GM19395 (cell line): ENCODE measurements at regions not wholly inside any gene's neighbourhood (a gene's known extent, or its start where the extent isn't known, plus 50 kb on each side); places are given as distances from the start of the nearest gene placed in this dataset.

Source experiments
- ATAC-seq: cut with Tn5 transposase; IDR thresholded peaks from one replicate; pipeline ENCODE4 v1.9.1; 2021; ENCODE audit warnings: mild to moderate bottlenecking, moderate library complexity; ENCODE audit not compliant: unreplicated experiment

DNA sequence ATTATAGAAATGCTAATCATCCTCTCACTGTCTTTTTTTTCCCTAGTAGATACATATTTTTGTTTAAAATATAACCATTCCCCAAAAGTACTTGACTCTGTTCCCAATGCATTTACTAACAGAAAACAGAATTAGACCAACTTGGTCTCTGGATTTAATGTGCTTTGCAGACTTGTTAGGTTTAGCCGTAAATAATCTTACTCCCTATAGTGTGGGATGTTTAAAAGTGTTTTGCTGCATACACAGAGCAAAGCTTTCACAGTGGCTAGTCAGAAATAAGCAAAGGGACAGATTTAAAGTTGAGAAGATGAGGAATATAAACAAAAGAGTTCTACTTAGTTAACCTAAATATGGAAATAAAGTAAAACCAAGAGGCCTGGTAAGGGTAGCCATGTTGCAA lies 527.5 kb downstream of the HDGFL1 start:
- no peak for ATAC-seq

DNA sequence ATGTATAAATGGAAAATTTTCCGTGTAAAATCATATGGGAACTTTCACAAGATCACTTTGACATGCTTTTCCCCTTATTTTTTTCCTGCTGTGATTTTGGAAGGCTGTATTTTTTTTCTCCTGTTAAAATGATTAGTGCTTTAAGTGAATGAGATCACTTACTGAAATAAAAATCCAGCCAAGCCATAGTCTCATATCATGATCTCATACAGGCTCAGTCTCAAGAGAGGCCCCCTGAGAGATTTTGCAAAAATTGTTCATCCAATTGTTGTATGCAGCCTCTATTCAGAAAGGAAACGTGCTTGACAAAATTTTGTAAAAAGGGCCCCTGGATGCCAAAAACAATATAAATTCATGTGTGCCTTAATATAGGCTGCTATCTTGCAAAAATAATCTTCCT lies 528.2 kb downstream of the HDGFL1 start:
- ATAC-seq: no peak

DNA sequence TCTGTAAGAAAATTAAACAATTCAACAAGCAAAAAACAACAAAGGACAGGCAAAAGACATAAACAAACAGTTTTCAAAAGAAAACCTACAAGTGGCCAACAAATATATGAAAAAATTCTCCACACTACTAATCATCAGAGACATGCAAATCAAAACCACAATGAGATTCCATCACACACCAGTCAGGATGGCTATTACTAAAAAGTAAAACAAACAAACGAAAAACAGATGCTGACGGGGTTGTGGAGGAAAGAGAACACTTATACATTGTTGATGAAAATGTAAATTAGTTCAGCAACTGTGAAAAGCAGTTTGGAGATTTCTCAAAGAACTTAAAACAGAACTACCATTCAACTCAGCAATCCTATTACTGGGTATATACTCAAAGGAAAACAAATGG lies 537.6 kb downstream of the HDGFL1 start:
- no peak for ATAC-seq

DNA sequence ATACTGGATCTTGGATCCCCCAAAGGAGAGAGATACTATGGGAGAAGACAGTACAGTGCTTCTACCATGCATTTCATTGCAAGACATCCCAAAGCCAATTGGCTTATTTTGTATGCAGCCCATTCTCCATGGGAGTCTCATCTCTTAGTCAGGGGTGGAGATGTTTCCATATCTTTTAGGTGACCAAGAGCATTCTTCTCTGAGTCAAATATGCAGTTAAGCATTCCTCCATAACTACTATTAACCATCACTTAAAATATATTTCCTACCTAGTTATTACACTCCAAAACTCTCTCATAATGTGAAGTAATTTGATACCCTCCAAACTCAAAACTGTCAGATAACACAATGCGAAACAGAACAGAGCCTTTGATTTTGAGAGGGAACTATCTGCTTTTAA lies 542.6 kb downstream of the HDGFL1 start:
- ATAC-seq: no peak

DNA sequence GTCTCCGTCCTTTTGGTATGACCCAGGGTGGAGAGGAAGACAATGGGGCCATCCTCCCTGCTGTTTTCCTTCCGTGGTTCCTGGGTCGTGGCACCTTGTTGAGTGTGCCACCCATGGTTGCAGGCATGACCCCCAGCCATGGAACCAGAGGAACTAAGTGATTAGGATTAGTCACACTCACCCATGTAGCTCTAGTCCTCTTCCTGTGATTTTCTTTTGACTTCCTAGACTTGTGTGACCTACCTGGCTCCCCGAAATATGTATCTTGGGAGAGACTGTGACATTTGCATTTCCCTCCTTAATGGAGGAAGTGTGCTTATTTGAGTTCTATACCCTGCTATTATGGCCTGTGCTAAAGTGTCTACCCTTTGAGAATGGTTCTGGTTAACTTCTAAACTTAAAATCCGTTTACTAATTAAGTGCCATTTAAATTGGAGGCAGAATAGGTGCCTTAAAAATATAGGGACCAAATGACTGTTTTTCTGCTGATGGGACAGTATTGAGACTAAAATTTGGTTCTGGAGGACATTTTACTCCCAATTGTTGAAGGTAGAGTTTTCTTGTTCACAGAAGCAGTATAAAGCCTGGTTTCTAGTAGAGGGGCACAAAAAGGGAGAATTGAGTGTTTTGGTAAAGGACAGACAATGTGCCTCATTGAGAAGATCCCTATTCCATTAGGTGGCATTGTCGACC lies 545.6 kb downstream of the HDGFL1 start:
- ATAC-seq: no peak

DNA sequence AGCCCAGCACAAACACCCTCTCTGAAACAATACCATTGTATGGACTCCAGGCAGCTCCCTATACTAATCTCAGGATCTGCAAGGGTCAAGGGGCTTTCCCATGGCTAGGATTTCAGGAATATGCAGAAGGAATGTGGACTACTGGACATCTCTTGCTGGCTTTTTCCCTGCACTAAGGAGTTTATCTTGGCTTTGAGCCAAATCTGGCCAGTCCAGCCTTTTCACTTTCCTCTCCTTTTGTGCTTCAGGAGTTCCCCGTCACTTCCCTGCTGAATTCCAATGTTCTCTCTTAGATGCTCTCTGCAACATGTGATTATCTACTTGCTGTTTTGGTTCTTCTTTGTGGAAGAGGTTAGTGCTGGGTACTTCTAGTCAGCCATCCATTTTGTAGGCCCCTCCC lies 568.2 kb downstream of the HDGFL1 start:
- ATAC-seq: no peak

- no peak for ATAC-seq
These were observed 571.5 kb downstream of the HDGFL1 start for GRCh38 chr6:23140871-23141270.

DNA sequence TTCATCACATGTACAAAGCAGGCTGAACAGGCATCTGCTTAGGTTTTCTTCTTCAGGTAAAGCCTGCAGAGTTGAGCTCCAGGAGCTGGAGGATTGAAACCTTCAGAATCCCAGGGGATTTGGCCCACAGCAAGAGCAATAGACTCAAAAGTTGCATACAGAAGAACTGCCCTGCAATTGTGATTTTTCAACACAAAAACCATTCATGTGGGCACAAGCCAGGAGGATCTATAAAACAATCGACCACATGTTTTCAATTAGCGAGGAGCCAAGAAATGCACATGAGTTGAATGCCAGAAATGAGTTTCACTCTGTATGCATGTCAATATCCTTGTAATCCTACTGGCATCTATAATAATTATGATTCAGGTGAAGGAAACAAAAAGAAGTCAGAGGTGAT lies 576.4 kb downstream of the HDGFL1 start:
- no peak for ATAC-seq

DNA sequence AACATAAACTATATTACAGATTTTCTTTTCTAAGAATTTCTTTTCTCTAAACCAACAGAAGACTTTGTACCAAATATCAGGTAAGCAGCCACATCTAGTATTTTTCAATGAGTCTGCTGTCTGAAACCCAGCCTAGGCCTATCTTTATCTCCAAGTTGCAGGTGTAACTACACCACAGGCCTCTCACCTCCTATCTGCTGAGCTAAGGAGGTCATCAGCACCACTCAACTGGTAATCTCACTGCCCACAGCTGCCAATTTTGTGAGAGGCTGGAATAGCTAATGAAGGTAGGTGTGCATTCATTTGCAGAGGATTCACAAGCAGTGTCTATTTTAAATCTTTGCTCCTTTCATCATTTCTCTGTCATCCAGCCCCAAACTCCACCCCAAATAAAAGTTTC lies 584.8 kb downstream of the HDGFL1 start:
- ATAC-seq: no peak

- ATAC-seq: no peak
These were observed 600.7 kb downstream of the HDGFL1 start for GRCh38 chr6:23170049-23170448.

DNA sequence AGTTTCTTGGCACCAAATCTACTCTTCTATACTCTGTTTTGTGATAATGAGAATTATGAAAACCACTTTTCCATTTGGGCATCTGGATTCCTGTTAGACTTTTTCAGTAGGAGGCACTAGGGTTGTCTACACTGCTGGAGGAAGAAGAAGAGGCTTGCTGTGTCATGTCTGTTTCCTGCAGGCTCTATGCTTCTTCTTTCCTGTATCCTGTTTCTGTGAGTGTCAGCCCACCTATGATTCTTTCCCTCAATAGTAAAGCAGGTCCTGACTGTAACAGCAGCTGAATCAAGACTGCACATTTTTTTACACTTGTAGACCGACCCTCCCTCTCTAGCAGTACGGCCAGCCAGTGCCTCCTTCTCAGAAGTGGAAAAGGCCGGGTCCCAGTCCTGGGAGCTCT lies 603.9 kb downstream of the HDGFL1 start:
- ATAC-seq: no peak

DNA sequence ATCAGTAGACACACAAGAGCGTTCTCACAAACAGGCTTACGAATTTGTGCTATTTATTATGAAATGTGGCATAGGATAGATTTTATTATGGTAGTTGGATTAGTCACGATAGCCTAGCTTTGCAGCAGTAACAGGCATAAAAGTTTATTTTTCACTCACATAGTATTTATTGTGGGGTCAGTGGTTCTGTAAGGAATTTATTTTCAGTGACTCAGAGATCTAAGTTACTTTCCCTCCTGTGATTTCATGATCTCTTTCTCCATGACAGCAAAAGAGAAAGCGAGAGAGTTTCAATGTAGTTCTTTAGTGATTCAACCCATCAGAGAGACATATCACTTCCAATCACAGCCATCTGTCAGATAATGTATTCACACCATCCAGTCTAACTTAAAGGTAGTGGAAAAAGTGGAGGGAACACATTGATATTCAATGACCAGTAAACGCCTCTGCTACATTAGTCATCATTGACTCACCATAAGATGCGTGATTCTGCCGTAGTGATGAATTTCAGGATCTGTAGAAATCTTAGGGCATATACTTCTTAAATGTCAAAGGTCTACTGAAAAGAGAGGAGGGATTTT lies 605.5 kb downstream of the HDGFL1 start:
- no peak for ATAC-seq

DNA sequence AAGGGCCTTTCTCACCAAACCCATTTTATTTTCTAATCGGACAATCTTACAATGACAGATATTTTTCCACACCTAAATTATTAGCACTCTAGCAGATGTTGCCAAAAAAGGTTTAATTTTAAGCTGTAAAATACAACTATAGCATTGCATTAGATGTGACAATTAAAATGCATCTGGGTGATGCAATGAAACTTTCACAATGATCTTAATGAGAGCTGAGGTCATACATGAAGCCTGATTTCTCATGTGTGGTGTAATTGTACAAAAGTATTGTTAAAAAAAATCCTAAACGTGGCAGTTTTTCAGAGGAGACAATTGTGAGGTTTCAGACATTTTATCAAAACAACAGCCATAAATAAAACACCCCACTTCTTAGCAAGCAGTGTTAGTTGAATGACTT lies 606.0 kb downstream of the HDGFL1 start:
- ATAC-seq: no peak

DNA sequence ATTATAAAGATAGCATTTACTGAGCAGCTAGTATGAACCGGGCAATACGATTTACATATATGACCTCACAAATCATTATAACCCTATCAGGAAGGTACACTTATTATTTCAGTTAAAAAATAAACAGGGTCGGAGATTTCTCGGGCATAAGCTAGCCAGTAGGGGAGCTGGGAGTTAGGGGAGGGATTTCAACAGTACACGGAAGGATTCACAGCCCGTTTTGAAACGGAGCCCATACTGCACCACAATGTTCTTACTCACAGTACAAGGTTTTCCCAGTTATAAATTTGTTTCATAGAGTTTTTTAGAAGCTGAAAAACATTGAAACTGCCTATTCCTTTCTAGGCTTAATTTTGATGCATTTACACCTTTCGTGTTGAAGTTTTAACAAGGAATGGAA lies 607.1 kb downstream of the HDGFL1 start:
- no peak for ATAC-seq

DNA sequence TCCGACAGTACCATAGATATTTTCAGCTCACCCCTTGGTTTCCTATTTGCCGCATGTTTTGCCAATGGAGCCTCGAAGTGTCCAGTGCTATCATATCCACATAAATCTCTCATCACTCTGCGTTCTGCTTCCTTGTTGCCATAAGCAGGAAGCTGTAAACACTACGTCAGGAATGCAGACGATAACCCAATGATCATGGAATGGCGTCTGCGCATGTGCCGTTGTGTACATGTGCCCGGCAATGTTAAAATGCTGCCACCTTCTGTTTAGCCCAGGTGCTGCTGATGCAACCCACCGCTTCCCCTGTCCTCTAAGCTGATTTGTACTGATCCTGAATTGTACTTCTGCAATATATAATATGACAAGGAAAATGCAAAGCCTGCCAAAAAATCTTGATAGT lies 607.5 kb downstream of the HDGFL1 start:
- no peak for ATAC-seq

GRCh38 chr6:23177806-23178205 lies 608.4 kb downstream of the HDGFL1 start:
- no peak for ATAC-seq

DNA sequence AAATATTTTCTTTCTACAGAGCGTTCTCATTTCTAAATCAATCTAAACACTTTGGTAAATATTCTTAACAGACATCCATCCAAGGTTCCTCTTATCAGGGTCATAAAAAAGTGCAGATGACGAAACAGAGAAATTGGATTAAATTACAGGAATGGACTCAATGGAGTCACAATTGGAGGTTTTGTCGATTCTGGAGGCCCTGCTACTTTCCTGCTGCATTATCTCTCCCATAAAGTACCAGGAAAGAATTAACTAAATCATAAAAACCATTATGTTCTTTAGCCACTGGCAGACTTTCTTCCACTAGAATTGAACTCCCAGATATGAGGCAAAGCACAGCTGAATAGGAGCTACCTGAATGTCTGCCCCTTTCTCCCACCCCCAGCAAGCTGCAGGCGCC lies 610.6 kb downstream of the HDGFL1 start:
- no peak for ATAC-seq

- ATAC-seq: no peak
These were observed 611.3 kb downstream of the HDGFL1 start for GRCh38 chr6:23180504-23181293.

DNA sequence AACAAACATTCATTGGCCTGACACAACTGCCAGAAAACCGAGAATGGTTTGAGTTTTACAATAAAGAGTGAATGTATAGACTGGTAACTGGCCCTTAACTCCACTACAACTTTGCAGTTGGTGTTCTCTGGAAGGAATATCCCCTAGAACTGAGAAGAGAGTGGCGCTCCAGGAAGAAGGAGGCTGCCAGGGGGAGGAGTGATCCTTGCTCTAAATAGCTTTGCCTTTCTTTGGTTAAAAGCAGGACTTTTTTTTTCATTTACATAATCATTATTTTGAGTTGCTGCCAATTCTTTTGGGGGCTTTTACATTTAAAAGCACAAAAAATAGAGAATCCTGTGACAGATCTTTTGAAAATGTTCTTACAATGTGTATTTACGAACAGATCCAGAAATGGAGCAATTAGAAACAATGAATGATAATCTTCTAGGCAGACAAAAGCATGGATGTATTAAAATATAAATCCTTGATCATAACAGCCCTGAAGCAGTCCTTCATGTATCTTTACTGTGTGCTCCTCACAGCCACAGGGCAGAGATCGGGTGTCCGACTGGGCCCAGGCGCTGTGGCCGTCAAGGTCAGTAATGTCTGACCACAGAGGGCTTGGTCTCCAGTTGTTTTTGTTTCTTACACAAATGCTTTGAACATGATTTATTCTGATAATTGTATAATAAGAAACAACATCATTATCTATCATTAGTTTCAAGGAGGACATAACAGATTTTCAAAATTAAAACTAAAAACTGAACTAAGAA lies 612.2 kb downstream of the HDGFL1 start:
- no peak for ATAC-seq

- no peak for ATAC-seq
These were observed 614.5 kb downstream of the HDGFL1 start for GRCh38 chr6:23183846-23184245.

GRCh38 chr6:23184351-23184750 lies 615.0 kb downstream of the HDGFL1 start:
- no peak for ATAC-seq

GRCh38 chr6:23195487-23195886 lies 626.1 kb downstream of the HDGFL1 start:
- ATAC-seq: no peak
